HG02678 (cell line): ENCODE measurements at regions not wholly inside any gene's neighbourhood (a gene's known extent, or its start where the extent isn't known, plus 50 kb on each side); places are given as distances from the start of the nearest gene placed in this dataset.

Experiments used
- ATAC-seq: cut with Tn5 transposase; IDR thresholded peaks from one replicate; pipeline ENCODE4 v1.9.1; 2021; ENCODE audit warnings: mild to moderate bottlenecking, moderate library complexity; ENCODE audit not compliant: unreplicated experiment

DNA sequence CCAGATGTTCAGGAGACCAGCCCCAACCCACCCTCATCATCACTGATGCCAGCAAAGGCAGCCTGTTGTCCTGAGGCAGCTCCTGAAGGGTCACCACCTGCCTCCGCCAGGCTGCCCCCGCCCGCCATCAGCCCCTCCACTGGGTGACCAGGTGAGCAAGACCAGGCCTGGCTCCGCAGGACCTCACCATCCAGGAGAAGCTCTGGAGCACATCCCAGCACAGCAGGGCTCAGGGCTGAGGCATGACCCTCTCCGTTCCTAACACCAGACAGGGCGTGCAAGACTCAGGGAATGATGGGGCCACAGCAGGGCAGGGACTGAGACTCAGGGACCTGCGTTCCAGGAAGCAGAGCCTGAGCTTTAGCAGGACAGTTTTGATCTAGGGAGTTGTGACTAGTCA, 218.8 kb upstream of the RAB6C start:
- ATAC-seq: no peak

DNA sequence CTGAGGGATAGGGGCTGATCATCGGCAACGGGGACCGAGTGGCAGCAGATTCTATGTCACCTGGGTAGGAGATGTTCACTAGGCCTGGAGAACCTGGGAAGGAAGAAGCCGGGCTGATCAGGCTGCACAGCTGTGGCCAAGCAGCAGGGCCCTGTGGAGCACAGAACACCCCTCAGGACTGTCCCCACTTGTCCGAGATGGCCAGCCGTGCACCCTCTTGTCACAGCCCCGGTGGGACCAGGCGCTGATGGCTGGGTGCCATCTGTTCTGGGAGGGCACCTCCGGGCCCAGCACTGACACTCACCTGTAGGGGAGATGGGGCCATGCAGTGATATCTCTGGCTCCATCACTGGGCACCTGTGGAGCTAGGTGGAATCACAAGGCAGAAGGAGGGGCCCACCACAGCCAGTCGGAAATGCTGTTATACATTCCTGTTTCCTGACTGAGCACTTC, 217.9 kb upstream of the RAB6C start:
- no peak for ATAC-seq

DNA sequence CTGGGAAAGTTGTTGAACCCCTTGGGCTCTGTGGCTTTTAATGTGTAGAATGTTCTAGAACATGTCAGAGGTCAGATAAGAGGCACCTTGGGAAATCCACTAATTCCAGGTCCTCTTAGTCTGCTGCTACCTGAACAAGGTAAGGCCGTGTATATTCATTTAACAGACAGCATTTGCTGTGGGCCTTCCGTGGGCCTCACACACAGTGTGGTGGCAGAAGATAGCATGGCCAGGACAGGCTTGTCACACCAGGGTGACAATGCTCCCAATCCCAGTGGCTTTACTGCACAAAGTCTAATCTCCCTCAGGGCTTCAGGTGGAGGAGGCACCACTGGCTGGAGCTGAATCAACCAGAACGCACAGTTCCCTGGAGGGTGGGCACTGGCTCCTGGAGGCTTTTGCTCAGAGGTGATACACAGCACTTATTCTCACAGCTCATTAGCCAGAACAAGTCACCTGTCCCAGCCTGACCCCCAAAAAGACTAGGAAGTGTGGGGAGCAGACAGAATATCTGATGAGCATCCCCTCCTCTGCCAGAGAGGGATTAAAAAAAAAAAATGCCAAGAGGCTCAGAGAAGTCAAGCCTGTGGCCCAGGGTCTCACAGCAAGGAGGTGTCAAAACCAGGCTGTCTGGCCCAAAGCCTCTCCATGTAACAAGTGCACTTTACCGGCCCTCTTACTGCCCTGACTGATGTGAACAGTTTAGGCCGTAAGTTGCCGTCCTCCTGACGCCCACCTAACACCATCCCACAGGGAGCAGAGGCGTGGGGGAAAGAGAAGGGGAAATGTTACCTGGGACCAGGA, 216.9 kb upstream of the RAB6C start:
- ATAC-seq: no peak

DNA sequence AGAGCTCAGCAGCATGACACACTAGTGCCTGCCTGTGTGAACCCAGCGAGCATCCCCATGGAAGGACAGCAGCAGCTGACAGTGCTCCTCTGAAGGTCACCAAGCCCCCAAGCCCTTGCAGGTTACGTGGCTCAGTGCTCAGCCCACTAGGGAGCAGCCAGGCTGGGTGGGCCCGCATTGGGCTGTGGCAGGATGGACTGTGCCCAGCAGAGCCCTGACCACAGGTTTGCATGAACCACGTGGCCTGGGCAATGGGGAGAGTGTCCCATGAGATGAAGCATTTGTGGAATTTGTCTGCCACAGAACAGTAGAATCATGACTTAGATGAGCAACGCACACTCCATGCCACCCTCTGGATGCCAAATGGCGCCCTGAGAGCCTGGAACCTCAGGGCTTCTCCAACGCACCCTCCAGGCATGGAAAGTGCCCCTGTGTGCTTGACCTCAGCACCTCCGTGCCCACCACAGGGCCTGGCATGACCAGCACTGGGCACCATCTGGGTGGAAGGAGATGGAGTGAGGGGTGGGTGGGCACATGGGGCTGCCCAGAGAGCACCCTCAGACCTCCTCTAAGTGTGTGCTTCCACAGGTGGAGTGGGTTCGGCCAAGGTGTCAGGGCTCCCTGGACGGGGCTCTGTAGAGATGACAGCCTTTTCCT, 216.1 kb upstream of the RAB6C start:
- no peak for ATAC-seq

DNA sequence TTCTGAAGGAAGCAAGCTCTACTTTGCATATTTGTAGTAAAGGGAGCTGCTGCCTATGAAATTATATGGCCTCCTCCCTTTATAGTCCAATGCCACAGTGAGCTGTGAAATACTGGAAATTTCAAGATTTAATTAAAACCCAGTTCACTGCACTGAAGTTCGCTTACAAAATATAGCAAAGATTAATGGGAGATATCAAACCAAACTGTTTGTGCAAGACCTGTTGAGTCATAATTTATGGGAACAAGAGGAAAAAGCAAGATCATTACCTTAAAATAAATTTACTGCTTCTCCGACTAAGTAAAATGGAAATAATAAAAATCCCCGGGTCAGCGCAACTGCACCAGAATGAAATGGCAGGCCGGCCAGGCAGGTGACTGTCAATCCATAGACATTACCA, 215.5 kb upstream of the RAB6C start:
- no peak for ATAC-seq

DNA sequence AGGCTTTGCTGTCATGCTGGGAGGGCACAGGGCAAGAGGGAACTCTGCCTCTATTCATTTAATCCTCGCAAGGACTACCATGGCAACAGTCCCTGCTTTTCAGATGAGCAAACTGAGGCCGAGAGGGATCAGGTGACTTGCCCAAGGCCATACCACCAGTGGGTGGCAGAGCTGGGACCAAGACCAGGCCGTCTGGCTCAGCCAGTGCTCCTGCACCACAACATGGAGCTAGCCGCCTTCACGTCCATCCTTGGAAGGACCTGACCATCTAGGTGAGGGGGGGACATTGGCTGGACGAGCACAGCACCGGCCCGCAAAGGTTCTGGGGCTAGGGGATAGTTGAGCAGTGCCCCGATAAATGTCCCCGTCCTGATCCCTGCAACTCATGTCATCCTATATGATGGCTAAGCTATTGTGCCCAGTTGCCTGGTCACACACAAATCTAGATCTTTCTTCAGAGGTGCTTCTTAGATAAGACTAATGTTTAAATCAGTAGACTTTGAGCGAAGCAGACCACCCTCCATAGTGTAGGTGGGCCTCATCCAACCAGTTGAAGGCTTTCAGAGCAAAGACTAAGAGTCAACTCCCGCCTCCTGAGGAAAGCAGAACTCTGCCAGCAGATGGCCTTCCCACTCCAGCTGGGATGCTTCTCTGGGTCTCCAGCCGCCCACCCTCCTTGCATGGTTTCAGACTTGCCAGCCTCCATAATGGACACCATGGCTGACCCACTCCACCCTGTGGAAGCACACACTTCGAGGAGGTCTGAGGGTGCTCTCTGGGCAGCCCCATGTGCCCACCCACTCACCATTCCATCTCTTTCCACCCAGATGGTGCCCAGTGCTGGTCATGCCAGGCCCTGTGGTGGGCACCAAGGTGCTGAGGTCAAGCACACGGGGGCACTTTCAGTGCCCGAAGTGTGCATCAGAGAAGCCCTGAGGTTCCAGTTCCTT, 214.8 kb upstream of the RAB6C start:
- no peak for ATAC-seq

DNA sequence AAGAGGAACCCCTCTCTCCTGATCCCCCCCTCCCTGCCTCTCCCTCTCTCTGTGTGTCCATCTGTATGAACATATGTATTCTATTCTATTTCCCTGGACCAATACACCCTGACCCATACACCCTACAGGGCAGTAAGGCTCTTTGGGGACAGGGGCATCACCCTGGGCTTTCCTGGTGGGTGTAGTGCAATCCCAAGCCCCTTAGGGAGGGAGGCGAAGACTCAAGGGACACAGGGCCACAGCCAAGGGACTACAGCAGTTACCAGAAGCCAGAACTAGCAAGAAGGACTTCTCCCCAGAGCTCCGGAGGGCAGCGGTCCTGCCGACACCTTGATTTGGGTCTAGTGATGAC, 214.2 kb upstream of the RAB6C start:
- ATAC-seq: no peak

DNA sequence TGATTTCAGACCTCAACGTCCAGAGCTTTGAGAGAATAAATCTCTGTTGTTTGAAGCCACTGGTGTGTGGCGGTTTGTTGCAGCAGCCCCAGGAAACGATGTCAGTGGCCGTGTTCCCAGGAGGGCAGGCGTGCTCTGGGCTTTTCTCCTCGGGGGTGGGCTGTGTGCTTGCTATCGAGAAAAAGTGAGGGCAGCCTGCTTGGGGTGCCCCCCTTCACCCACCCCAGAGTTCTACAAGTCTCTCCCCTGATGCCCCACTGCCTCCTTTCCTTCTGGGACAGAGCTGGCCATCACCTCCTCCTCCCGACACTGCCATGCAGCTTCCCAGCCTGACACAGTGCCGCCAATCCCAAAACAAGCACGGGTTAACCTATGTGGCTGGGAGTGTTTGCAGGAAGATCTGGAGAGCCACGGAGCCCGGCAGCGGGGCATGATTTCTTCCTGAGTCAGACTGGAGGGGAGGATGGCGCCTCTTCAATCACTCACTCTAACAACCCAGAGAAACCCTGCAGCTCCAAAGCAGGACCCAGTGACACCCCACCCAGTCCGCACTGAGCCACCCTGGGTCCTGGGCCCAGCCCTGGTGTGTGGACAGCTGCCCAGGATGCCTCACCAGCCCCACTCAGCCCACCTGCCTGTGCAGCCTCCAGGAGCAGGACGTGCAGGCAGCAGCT, 213.7 kb upstream of the RAB6C start:
- ATAC-seq: no peak

DNA sequence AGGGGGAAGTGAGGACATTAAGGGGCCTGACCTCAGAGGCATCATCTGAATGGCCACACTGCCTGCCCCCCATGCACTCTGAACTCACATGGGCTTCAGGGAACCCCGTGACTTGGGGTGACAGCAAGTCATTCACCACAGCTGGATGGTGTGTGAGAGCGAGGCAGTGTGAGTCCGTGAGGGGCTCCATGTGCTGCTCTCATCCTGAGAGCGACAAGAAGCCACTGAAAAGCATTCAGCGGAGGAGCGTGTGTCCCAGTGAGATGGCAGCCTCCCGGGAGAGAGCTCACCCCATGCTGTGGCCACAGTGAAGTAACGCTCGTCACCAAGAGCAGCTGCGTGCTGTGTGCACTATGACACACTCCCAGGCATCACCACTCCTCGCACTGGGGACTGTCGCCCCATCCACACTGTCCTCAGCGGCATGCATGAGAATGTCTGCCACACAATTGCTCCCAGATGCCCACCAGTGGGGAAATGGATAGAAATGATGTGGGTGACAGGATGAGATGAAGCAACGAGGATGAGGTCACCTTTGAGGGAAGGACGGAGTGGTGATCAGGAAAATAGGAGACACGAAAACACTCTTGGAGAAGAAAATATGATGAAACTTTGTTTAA, 213.0 kb upstream of the RAB6C start:
- ATAC-seq: no peak

DNA sequence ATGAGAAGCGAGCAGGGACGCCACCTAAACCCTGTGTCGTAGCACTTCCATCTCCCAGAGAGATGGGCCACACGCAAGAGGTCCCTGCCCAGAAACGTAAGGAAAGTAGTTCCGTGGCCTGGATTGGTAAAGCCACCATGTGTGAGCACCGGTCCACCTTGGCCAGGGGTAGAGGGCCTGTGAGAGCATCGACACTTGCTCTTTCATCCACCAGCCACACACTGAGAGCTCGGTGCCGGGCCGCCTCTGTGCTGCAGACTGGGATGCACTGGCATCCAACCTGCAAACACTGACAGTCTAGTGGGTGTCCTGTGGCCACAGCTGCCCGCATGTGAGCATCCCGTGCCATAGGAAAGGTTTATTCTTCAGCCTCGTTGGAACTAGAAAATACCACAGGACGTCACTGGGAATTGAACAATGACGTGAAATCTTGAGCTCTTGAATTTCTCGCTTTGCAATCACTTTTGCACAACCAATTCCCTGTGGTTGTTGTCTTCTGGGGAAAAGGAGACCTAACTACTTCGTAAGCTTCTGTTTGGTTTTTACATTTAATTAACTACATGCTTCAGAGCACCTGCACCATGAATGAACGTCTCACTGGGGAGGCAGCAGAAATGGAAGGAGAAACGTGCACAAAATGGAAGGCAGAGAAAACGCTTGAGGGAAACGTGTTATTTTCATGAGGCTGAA, 212.0 kb upstream of the RAB6C start:
- no peak for ATAC-seq

DNA sequence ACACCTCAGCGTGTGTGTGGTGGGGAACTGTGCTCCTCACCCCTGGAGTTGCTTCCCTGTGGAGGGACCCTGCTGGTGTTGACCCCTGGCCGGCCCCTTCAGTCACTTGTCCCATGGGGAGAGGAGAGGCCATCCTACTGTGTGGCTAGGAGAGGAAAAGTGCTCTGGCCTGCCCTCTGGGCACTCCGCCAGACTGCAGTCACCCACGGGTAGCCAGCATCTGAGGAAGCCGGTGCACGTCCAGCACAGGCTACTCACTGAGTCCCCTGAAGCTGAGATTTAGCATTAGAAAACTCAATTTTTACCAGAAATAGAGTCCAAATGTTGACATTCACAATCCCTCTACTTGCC, 211.5 kb upstream of the RAB6C start:
- ATAC-seq: no peak

DNA sequence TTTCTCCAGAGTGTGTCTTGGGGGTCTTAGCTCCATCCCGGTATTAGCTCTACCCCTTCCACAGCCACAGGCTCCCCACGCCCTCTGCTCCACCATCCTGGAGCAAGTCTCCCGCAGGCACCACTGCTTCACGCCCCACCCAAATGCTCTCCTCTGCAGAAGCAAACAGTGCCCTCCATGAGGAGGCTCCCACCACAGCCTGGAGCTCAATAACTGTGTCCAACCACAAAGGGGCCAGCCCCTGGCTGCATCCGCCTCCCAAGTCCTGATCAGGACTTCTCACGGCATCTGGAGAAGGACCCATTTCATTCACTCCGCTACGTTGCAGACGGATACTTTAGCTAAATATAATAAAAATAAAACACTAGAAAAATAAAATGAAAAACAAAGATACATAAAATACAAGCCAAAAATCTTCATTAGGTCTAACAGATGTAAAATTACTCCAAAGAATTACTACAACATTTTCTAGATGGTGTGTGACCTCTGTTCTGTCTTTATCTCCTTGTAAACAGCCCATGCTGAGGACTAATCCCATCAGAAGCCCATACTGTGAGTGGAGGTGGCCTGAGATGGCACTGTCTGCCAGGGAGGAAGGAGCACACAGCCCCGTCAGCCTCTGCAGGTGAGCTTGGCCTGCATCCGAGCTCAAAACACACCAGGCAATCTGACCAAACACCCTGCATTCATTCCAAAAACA, 210.8 kb upstream of the RAB6C start:
- ATAC-seq: no peak

DNA sequence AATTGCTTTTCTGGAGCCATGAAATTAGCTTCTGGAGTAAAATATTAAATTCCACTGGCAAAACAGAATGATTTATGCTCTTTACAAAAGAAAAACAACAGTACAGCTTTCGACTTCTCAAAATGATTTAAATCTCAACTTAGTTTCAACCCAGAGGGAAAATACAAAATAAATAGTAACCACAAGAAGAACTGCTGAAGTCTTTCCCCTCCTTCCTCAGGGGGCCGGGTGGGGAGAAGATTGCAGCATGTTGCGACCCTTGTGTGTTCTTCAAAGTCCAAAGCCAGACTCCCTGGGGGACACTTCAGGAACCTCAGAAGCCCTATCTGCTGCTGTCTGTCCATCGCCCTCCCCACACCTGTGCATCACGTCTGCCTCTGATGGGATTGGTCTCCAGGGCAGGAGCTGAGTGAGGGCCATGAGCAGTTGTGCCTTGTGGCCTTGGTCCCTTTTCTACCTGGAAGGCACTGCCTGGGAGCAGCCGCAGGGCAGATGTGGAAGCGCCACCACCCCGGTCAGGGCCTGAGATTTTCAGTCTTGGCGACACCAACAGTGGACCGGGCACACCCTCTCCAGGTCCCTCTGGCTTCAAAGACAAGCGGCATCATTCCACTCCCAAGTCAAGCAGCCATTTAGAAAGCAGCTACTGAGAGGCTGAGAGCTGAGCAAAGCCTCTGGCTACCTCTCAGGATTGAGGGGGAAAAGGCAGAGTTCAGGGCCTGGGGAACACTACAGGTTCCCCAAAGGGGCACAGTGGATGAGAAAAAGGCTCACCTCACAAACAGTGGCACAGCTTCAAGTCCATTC, 210.1 kb upstream of the RAB6C start:
- ATAC-seq: no peak

DNA sequence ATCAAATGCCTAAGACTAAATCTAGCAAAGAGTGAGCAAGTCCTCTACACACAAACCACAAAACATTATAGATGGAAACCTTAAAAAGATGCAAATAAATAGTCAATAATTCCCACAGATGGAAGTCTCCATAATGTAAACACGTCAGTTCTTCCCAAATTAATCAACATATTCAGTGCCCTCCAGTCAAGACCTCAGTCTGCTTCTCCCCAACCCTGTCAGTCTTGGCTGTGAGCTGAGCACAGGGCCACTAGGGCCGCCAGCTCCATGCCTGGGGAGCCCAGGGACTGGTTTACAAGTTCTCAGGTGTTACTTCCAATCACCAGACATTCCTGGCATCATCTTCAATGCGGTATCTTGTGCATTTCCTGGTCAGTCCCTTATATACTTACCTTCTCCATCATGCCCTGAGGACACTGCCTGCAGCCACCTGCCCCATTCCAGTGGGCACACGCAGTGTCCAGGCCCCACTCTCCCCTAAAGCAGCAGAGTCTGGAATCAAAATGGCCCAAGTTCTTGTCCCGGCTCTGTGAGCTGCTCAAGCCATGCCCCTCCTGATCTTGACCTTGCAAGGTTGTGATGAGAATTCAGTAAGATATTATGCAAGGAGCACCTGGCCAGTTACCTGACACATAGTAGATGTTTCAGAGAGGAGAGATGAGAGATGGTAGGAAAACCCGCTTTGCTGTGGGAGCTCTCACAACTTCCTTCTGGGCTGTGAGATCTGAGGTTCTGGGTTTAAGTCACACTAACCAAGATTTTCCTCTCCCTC, 207.9 kb upstream of the RAB6C start:
- ATAC-seq: no peak

DNA sequence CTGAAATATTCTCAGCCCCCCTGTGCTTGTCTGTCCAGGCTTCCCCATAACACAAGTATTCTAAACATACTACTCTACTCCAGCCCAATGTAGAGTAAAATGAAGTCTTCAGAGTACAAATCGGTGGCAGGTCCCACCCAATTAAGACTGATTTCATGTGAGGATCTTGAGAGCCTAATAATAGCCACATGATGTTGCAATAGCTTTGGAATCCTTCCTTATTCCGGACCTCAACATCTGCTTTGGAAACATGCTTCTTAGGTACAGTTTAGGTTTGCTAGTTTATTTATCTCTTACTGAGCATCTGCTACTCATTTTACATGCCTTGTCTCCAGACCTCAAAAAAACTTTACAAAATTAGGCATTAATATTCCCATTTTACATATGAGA, 207.3 kb upstream of the RAB6C start:
- no peak for ATAC-seq

DNA sequence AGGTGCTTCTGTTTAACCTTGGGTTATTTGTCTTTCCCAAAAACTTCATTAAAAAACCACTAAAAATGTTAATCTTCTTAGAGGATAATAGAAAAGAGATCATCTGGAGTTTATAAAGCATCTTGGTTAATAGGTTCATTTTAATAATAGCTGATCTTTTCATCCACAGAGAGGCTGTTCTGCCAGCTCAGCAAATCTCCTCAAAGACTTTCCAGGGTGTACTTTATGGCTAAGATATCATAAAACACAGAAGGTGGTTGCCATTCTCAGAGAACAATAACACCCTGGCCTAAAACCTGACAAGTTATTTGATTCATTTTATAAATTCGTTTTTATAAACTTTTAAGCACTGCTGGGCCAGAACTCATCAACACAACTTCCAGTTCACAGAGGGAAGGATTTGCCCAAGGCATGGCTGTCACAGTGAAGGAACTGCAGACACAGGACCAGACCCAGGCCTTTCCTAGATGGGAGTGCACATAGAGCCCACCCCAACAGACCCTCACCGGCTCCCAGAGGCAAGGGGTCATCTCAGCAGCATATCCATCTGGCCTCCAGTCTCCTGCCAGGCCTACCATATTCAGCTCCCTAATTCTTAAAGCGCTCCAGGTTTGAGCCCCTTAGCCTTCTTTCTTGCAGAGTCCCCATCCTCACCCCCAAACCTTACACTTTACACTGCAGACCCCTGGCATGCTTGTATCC, 203.4 kb upstream of the RAB6C start:
- ATAC-seq: no peak

DNA sequence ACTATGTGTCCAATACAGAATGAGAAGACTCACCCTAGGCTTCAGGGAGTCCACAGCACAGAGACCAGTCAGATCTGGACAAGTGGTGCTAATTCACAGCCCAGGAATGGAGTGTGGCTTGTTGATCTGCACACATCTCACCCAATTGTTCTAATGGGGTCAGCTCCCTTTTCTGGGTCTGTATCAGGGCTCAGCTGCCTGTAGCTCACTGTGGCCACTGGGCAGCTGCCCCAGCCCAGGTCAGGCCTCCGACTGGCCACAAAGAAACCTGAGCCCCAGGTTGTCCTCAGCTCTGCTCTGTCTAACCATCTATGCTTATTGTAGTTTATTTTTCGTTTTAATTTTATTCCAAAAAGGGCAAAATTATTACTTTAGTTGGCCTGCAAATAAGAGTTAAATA, 202.3 kb upstream of the RAB6C start:
- no peak for ATAC-seq
